ENCODE measurements at regions not wholly inside any gene's neighbourhood (a gene's known extent, or its start where the extent isn't known, plus 50 kb on each side); places are given as distances from the start of the nearest gene placed in this dataset.

GRCh38 chr15:66911131-66911700, 154.2 kb upstream of the SMAD3 start:
- Histone ChIP-seq H3K4me3 (ENCODE audit: low read depth, low read length) (no peak overlapping the region), H3K27me3 (ENCODE audit: control insufficient read depth, insufficient read depth, low read length) (peaks cover 7% of the 10 kb centered on the region), H3K9me3 (ENCODE audit: control insufficient read depth, insufficient read depth, low read length) (no peaks in the 10 kb centered on the region; the same call in 1 of the 2 replicates), H3K27ac (ENCODE audit: low read depth, low read length) (no peak overlapping the region)
- ChIA-PET CTCF (interaction anchor here (0.6 to 1.2 kb wide), 2 partner anchors 8 to 309 kb away, joined by 5 to 9 read pairs; no protein-coding TSS in a partner anchor), POLR2A (no interaction called here)
- DNase-seq (ENCODE audit: low read depth, low spot score): no peak
- TF ChIP-seq, protein P1, sequence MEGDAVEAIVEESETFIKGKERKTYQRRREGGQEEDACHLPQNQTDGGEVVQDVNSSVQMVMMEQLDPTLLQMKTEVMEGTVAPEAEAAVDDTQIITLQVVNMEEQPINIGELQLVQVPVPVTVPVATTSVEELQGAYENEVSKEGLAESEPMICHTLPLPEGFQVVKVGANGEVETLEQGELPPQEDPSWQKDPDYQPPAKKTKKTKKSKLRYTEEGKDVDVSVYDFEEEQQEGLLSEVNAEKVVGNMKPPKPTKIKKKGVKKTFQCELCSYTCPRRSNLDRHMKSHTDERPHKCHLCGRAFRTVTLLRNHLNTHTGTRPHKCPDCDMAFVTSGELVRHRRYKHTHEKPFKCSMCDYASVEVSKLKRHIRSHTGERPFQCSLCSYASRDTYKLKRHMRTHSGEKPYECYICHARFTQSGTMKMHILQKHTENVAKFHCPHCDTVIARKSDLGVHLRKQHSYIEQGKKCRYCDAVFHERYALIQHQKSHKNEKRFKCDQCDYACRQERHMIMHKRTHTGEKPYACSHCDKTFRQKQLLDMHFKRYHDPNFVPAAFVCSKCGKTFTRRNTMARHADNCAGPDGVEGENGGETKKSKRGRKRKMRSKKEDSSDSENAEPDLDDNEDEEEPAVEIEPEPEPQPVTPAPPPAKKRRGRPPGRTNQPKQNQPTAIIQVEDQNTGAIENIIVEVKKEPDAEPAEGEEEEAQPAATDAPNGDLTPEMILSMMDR (IDR thresholded peaks at IDR 0.05; ENCODE audit: low read depth, low read length): no peak

DNA sequence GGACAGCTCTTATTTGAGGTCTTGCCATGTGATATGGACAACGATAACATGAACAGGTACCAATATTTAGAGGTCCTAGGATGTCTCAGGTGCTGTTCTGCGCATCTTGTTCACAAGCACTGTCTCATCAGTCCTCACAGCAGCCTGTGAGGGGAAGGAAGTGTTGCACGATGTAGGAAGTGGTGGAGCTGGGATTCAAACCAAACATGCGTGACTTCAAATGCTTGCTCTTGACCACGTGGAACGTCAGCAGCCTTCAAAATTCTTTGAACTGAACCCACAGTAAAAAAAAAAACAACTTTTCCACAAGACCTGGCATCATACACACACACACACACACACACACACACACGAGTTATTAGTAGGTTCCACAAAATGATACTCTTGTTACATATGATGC, 153.4 kb upstream of the SMAD3 start:
- ChIA-PET POLR2A (no interaction called here), CTCF (interaction anchor here (1.2 kb wide), 1 partner anchor 9 kb away, joined by 5 read pairs; no protein-coding TSS in a partner anchor)
- Histone ChIP-seq H3K4me3 (ENCODE audit: low read depth, low read length) (no peak overlapping the region), H3K9me3 (ENCODE audit: control insufficient read depth, insufficient read depth, low read length) (no peaks in the 10 kb centered on the region; the same call in 1 of the 2 replicates), H3K27ac (ENCODE audit: low read depth, low read length) (no peak overlapping the region), H3K27me3 (ENCODE audit: control insufficient read depth, insufficient read depth, low read length) (peaks cover 7% of the 10 kb centered on the region)
- TF ChIP-seq, protein P1 (IDR thresholded peaks at IDR 0.05; ENCODE audit: low read depth, low read length): no peak
- DNase-seq (ENCODE audit: low read depth, low spot score): no peak

DNA sequence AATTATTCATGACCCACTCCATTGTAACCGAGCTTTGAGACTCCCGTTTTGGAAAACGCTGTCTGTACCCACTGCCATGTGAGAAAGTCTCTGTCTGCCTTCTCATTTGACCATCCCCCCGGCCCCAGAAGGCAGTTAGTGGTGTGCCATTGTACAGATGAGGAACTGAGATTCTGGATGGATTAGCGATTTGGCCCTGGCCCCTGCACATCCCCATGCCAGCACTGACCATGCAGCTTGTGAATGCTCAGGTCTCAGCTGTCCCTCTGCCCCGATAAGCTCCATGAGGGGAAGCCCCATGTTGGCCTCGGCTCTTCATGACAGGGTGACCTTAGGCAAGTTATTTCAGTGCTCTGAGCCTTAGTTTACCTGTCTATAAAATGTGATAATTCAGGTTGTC, 153.0 kb upstream of the SMAD3 start:
- DNase-seq (ENCODE audit: low read depth, low spot score): no peak
- Histone ChIP-seq H3K27ac (ENCODE audit: low read depth, low read length) (no peak overlapping the region), H3K27me3 (ENCODE audit: control insufficient read depth, insufficient read depth, low read length) (peaks cover 7% of the 10 kb centered on the region), H3K4me3 (ENCODE audit: low read depth, low read length) (no peak overlapping the region), H3K9me3 (ENCODE audit: control insufficient read depth, insufficient read depth, low read length) (no peaks in the 10 kb centered on the region; the same call in 1 of the 2 replicates)
- POLR2A ChIA-PET: no interaction called here
- CTCF ChIA-PET: interaction anchor here (1.2 kb wide), 1 partner anchor 9 kb away, joined by 5 read pairs; no protein-coding TSS in a partner anchor
- TF ChIP-seq, protein P1 (IDR thresholded peaks at IDR 0.05; ENCODE audit: low read depth, low read length): no peak

DNA sequence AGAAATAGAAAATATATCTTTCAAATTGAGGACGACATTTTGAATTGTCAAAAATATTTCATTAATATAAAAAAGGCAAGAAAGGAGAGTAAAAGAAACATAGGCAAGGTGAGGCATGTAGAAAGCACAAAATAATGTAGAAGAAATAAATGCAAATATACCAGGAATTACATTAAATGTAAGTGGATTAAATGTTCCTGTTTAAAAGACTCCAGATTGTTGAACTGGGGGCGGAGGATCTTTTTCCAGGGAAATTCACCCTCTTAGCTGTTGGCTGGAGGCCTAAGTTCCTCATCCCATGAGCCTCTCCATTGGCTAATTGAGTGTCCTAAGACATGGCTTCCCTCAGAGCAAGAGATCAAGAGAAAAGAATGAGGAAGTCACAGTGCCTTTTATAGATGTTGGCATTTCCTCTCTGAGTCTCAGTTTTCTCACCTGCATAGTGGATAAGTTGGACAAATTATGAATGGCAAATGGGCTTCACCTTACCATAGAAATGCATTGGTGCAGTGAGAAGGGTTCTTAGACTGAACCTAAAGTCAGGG, 147.4 kb upstream of the SMAD3 start:
- Histone ChIP-seq H3K4me3 (ENCODE audit: low read depth, low read length) (no peak overlapping the region), H3K27ac (ENCODE audit: low read depth, low read length) (no peak overlapping the region), H3K27me3 (ENCODE audit: control insufficient read depth, insufficient read depth, low read length) (peaks cover 7% of the 10 kb centered on the region), H3K9me3 (ENCODE audit: control insufficient read depth, insufficient read depth, low read length) (peaks cover 26% of the 10 kb centered on the region)
- ChIA-PET POLR2A (no interaction called here), CTCF (interaction anchor here (1.3 kb wide), 1 partner anchor 19 kb away, joined by 4 read pairs; no protein-coding TSS in a partner anchor)
- no peak for DNase-seq (ENCODE audit: low read depth, low spot score)
- TF ChIP-seq, protein P1 (IDR thresholded peaks at IDR 0.05; ENCODE audit: low read depth, low read length): no peak

- CTCF ChIA-PET: interaction anchor here (0.6 kb wide), 1 partner anchor 223 kb away, joined by 5 read pairs; no protein-coding TSS in a partner anchor
- DNase-seq (ENCODE audit: low read depth, low spot score): no peak
- Histone ChIP-seq H3K27ac (ENCODE audit: low read depth, low read length) (no peak overlapping the region), H3K4me3 (ENCODE audit: low read depth, low read length) (no peak overlapping the region), H3K27me3 (ENCODE audit: control insufficient read depth, insufficient read depth, low read length) (peaks cover 7% of the 10 kb centered on the region), H3K9me3 (ENCODE audit: control insufficient read depth, insufficient read depth, low read length) (peaks cover 35% of the 10 kb centered on the region)
- POLR2A ChIA-PET: no interaction called here
- TF ChIP-seq, protein P1 (IDR thresholded peaks at IDR 0.05; ENCODE audit: low read depth, low read length): no peak
These were observed 146.0 kb upstream of the SMAD3 start for GRCh38 chr15:66919421-66919820.
